DOHH2 (cell line): ENCODE measurements at regions not wholly inside any gene's neighbourhood (a gene's known extent, or its start where the extent isn't known, plus 50 kb on each side); places are given as distances from the start of the nearest gene placed in this dataset.
"Not testable (repeated sequence)": the region's sequence is repeated elsewhere in the genome, so short reads cannot be mapped to it uniquely, and the experiment has no call there.

Experiments
- H3F3A ChIP-seq: fragments of 200-600 bp; sonication (generic), shearing (Covaris generic); 2 replicates; pipeline ENCODE4 v1.6.0; 2016; ENCODE audit warnings: antibody characterized with exemption, mild to moderate bottlenecking; ENCODE audit not compliant: control insufficient read depth, insufficient read depth
- H3K27ac ChIP-seq: fragments of 200-600 bp; sonication (generic); 2 replicates; pipeline ENCODE4 v1.5.1; 2014; ENCODE audit warnings: low read depth, mild to moderate bottlenecking, low read length, moderate library complexity
- H3K27me3 ChIP-seq: fragments of 200-600 bp; sonication (generic); 2 replicates; pipeline ENCODE4 v1.6.1; 2014; ENCODE audit warnings: mild to moderate bottlenecking, low read length, mixed read lengths; ENCODE audit not compliant: control insufficient read depth
- H3K36me3 ChIP-seq: fragments of 200-600 bp; sonication (generic); 2 replicates; pipeline ENCODE4 v1.6.1; 2014; ENCODE audit warnings: mild to moderate bottlenecking, low read length, moderate library complexity, mixed read lengths; ENCODE audit not compliant: control insufficient read depth
- H3K4me1 ChIP-seq: fragments of 200-600 bp; sonication (generic); 2 replicates; pipeline ENCODE4 v1.6.1; 2014; ENCODE audit warnings: mild to moderate bottlenecking, low read length, mixed read lengths; ENCODE audit not compliant: control insufficient read depth
- H3K4me2 ChIP-seq: fragments of 200-600 bp; sonication (generic); 2 replicates; pipeline ENCODE4 v1.6.0; 2014; ENCODE audit warnings: mild to moderate bottlenecking, low read length, moderate library complexity
- H3K4me3 ChIP-seq: fragments of 200-600 bp; sonication (generic); 2 replicates; pipeline ENCODE4 v1.5.1; 2014; ENCODE audit warnings: mild to moderate bottlenecking, low read length, mixed read lengths
- H3K79me2 ChIP-seq: fragments of 200-600 bp; sonication (generic); 2 replicates; pipeline ENCODE4 v1.6.1; 2014; ENCODE audit warnings: mild to moderate bottlenecking, low read length, mixed read lengths; ENCODE audit not compliant: control insufficient read depth
- H3K9me2 ChIP-seq: fragments of 200-600 bp; sonication (generic); replicated peaks from 2 replicates; pipeline ENCODE4 v1.6.1; 2014; ENCODE audit warnings: mild to moderate bottlenecking, low read length, mixed read lengths; ENCODE audit not compliant: control insufficient read depth
- H3K9me3 ChIP-seq: fragments of 200-600 bp; sonication (generic); 2 replicates; pipeline ENCODE4 v1.6.1; 2014; ENCODE audit warnings: antibody characterized with exemption, low read length, mixed read lengths; ENCODE audit not compliant: control insufficient read depth, insufficient read depth
- H4K20me1 ChIP-seq: fragments of 200-600 bp; sonication (generic); 2 replicates; pipeline ENCODE4 v1.6.0; 2014; ENCODE audit warnings: low read depth, mild to moderate bottlenecking, antibody characterized with exemption, low read length, moderate library complexity; ENCODE audit not compliant: control insufficient read depth, insufficient read depth
- EZH2phosphoT487 ChIP-seq: fragments of 200-600 bp; sonication (generic); IDR thresholded peaks from 2 replicates; pipeline ENCODE4 v1.6.1; 2017; ENCODE audit warnings: borderline replicate concordance, mild to moderate bottlenecking, antibody characterized with exemption, low read length, moderate library complexity, mixed read lengths
- TF ChIP-seq, protein P1 (sequence below): fragments of 200-600 bp; sonication (generic); IDR thresholded peaks from one replicate; pipeline ENCODE4 v1.5.1; 2014; ENCODE audit warnings: antibody characterized with exemption, mild to moderate bottlenecking, low read depth, low read length; ENCODE audit not compliant: poor library complexity, severe bottlenecking

DNA sequence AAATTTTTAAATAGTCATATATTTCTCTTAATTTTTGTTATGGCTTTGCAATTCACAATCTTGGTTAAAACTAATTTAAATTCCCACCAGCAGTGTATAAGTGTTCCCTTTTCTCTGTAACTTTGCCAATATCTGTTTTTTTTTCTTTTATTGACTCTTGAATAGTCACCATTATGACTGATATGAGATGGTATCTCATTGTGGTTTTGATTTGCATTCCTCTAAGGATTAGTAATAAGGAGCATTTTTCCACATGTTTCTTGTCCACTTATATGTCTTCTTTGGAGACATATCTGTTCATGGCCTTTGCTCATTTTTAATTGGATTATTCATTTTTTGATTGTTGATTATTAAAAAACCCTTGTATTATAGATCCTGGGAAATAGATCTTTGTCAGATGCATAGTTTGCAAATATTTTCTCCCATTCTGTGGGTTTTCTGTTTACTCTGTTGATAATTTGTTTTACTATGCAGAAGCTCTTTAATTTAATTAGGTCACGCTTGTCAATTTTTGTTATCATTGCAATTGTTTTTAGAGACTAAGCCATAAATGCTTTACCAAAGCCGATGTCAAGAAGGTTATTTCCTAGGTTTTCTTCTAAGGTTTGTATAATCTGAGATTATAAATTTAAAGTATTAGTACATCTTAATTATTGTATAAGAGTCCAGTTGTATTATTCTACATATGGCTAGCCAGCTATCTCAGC, 610.9 kb downstream of the CHSY3 start:
- Histone ChIP-seq H3K4me2 (no peak overlapping the region), H3K36me3 (no peaks in the 10 kb centered on the region)
- TF ChIP-seq, protein P1, sequence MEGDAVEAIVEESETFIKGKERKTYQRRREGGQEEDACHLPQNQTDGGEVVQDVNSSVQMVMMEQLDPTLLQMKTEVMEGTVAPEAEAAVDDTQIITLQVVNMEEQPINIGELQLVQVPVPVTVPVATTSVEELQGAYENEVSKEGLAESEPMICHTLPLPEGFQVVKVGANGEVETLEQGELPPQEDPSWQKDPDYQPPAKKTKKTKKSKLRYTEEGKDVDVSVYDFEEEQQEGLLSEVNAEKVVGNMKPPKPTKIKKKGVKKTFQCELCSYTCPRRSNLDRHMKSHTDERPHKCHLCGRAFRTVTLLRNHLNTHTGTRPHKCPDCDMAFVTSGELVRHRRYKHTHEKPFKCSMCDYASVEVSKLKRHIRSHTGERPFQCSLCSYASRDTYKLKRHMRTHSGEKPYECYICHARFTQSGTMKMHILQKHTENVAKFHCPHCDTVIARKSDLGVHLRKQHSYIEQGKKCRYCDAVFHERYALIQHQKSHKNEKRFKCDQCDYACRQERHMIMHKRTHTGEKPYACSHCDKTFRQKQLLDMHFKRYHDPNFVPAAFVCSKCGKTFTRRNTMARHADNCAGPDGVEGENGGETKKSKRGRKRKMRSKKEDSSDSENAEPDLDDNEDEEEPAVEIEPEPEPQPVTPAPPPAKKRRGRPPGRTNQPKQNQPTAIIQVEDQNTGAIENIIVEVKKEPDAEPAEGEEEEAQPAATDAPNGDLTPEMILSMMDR, result no peak

DNA sequence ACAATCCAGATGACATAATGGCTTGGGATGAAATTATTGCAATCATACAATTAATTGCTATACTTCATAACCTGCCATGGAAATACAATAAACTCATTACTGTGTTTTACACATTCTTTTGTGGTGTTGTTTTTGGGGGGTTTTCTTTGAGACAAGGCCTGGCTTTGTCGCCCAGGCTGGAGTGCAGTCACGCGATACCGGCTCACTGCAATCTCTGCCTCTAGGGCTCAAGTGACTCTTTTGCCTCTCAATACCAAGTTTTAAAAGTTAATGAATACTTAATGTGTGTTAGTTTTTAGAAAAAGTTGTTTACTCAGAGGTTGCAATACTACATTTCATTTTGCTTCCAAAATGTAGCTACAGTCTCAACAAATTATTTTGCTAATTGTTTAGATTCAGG, 598.4 kb downstream of the CHSY3 start:
- Histone ChIP-seq H3K4me3 (no peak overlapping the region), H4K20me1 (no peaks in the 10 kb centered on the region), H3K9me3 (no peaks in the 10 kb centered on the region), H3K4me1 (no peaks in the 10 kb centered on the region), H3F3A (no peaks in the 10 kb centered on the region), H3K27ac (no peak overlapping the region), H3K79me2 (no peaks in the 10 kb centered on the region), H3K27me3 (no peaks in the 10 kb centered on the region), H3K9me2 (no peaks in the 10 kb centered on the region), H3K36me3 (no peaks in the 10 kb centered on the region), H3K4me2 (no peak overlapping the region)
- TF ChIP-seq, protein P1, result no peak
- TF ChIP-seq EZH2phosphoT487, result no peak

More for the DNA sequence above, 610.9 kb downstream of the CHSY3 start:
- H3K27ac ChIP-seq, result no peak overlapping the region
- H3K9me2 ChIP-seq, result no peaks in the 10 kb centered on the region; the same call in 1 of the 2 replicates
- H3F3A ChIP-seq, result no peaks in the 10 kb centered on the region
- H3K4me3 ChIP-seq, result no peak overlapping the region
- H3K4me1 ChIP-seq, result no peaks in the 10 kb centered on the region
- H4K20me1 ChIP-seq, result no peaks in the 10 kb centered on the region
- H3K9me3 ChIP-seq, result peaks cover 8% of the 10 kb centered on the region; the same call in 1 of the 2 replicates
- no peaks in the 10 kb centered on the region for H3K79me2 ChIP-seq
- no peaks in the 10 kb centered on the region for H3K27me3 ChIP-seq

DNA sequence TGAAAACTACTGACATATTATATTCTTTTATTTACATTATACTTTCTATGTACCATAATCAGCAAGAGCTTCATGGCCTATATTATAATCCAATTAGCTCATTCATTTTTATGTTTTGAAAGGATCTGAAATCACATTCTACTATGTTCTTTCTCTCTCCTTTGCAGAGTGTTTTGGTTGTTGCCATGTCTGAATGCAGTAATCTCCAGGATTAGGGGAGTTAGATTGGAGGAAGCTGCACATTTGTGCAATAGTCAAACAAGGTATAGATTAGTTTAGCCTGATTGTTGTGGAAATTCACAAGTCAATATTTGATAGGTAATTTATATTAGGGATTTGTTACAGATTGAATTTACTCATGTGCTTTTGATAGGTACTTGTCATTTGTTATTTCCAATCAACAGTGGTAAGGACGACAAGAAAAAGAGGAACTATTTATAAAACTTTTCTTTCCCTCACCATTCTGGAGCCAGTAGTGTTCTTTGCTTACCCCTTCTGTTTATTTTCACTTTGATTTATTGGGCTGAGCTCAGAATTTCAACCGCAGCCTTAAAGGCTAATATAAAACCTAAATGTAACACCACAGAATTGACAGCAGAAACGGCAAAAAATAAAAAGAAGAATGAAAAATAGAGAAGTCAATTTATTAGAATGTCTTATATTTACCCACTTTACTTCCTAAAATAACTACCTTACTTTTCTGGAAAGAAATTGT, 597.0 kb downstream of the CHSY3 start:
- Histone ChIP-seq H3K4me2 (no peak overlapping the region), H3K9me3 (no peaks in the 10 kb centered on the region), H3K36me3 (no peaks in the 10 kb centered on the region), H3K4me3 (no peak overlapping the region), H3F3A (no peaks in the 10 kb centered on the region), H3K79me2 (no peaks in the 10 kb centered on the region), H3K9me2 (no peaks in the 10 kb centered on the region), H3K27ac (no peak overlapping the region), H3K4me1 (no peaks in the 10 kb centered on the region), H3K27me3 (no peaks in the 10 kb centered on the region), H4K20me1 (no peaks in the 10 kb centered on the region)
- TF ChIP-seq, protein P1, result no peak
- TF ChIP-seq EZH2phosphoT487, result no peak

DNA sequence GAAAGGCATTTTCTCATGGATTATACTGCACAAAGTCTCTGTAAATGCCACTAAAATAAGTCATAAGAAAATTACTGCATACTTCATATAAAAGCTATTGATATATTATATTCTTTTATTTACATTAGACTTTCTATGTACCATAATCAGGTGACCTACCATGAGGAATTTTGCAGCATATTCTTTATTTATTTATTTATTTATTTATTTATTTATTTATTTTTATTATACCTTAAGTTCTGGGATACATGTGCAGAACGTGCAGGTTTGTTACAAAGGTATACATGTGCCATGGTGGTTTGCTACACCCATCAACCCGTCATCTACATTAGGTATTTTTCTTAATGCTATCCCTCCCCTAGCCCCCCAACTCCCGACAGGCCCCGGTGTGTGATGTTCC, 596.2 kb downstream of the CHSY3 start:
- not testable (repeated sequence) for H4K20me1 ChIP-seq, H3K79me2 ChIP-seq, H3K9me2 ChIP-seq, H3K4me1 ChIP-seq, H3K4me3 ChIP-seq, H3K36me3 ChIP-seq, H3F3A ChIP-seq, H3K27me3 ChIP-seq, H3K9me3 ChIP-seq, H3K27ac ChIP-seq, H3K4me2 ChIP-seq
